ENCODE measurements at regions not wholly inside any gene's neighbourhood (a gene's known extent, or its start where the extent isn't known, plus 50 kb on each side); places are given as distances from the start of the nearest gene placed in this dataset.

DNA sequence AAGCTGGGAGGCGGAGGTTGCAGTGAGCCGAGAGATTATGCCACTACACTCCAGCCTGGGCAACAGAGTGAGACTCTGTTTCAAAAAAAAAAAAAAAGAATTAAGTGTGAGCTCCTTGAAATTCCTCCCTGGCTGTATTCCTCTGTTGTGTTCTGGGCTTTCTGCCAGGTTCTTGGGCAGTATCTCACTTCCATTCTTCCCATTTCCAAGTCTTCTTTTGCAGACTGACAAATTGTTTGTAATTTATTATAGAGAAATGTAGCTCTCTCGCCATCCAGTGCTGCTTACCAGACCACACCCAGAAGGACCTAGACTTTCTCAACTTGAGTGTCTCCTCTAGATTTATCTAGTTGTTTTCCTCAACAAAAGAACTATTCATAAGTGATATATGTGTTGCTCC, 105.0 kb upstream of the ADGRL2 start:
- Histone ChIP-seq H3K36me3 (ENCODE audit: low read depth) (no peaks in the 10 kb centered on the region), H3K4me2 (ENCODE audit: unreplicated experiment) (peak overlapping the region; percentile 16), H4K20me1 (ENCODE audit: insufficient read depth) (no peaks in the 10 kb centered on the region), H3K9me2 (ENCODE audit: insufficient read depth) (no peaks in the 10 kb centered on the region), H3K9me3 (ENCODE audit: low read depth) (no peaks in the 10 kb centered on the region), H3K27me3 (replicated peaks; ENCODE audit: insufficient read depth) (no peaks in the 10 kb centered on the region), H3K4me1 (ENCODE audit: insufficient read depth) (peaks cover 39% of the 10 kb centered on the region), H3F3A (ENCODE audit: insufficient read depth) (peaks cover 11% of the 10 kb centered on the region; the same call in 1 of the 2 replicates), H3K79me2 (ENCODE audit: insufficient read depth) (no peaks in the 10 kb centered on the region), H2AFZ (peak overlapping the region; percentile 54), H3K9ac (no peak overlapping the region), H3K27ac (peak overlapping the region; percentile 27), H3K4me3 (no peak overlapping the region)
- in situ Hi-C loops (cut with MboI) = no loop called here
- TF ChIP-seq EZH2 (IDR thresholded peaks at IDR 0.05; ENCODE audit: insufficient read depth, poor library complexity, severe bottlenecking) = no peak
- TF ChIP-seq EZH2phosphoT487 (IDR thresholded peaks at IDR 0.05; ENCODE audit: insufficient read depth, low read depth) = no peak
- peak; percentile 74 for DNase-seq
- 12 to 23% methylated on average over 3 of the region's 3 CpGs for WGBS, 2 experiments (ENCODE audit: low coverage in 1 of 2, low lambda C conversion rate in 2 of 2, missing lambda C conversion rate in 2 of 2)

DNA sequence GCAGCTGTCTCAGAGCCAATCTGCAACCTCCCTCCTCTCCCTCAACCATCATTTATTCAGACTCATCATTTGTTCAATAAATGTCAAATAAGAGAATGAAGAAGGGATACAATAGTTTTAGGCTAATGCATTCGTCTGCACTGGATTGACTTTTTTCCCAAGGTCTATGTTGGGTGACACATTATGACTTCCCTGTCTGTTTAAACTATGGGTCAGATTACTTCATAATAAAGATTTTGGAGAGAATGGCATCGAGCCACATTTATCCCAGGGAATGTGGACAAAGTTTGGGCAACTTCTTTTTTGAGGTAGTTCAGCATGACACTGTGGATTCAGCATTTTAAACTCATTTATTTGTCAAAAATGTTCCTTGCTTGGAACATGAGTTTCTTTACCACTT, 107.4 kb upstream of the ADGRL2 start:
- Histone ChIP-seq H3F3A (ENCODE audit: insufficient read depth) (peaks cover 30% of the 10 kb centered on the region), H3K9me3 (ENCODE audit: low read depth) (no peaks in the 10 kb centered on the region), H3K36me3 (ENCODE audit: low read depth) (no peaks in the 10 kb centered on the region), H3K27ac (no peak overlapping the region), H3K9ac (no peak overlapping the region), H3K4me2 (ENCODE audit: unreplicated experiment) (no peak overlapping the region), H3K4me3 (no peak overlapping the region), H3K9me2 (ENCODE audit: insufficient read depth) (no peaks in the 10 kb centered on the region), H3K27me3 (replicated peaks; ENCODE audit: insufficient read depth) (no peaks in the 10 kb centered on the region), H3K79me2 (ENCODE audit: insufficient read depth) (no peaks in the 10 kb centered on the region), H3K4me1 (ENCODE audit: insufficient read depth) (peaks cover 43% of the 10 kb centered on the region), H2AFZ (0 out of 2 replicates have a peak overlapping the region, but pooled peaks have one; percentile 5), H4K20me1 (ENCODE audit: insufficient read depth) (no peaks in the 10 kb centered on the region)
- 69 to 77% methylated on average over 2 of the region's 2 CpGs for WGBS, 2 experiments (ENCODE audit: low coverage in 1 of 2, low lambda C conversion rate in 2 of 2, missing lambda C conversion rate in 2 of 2)
- in situ Hi-C loops (cut with MboI) = no loop called here
- DNase-seq = no peak
- no peak for TF ChIP-seq EZH2phosphoT487 (IDR thresholded peaks at IDR 0.05; ENCODE audit: insufficient read depth, low read depth)
- no peak for TF ChIP-seq EZH2 (IDR thresholded peaks at IDR 0.05; ENCODE audit: insufficient read depth, poor library complexity, severe bottlenecking)

DNA sequence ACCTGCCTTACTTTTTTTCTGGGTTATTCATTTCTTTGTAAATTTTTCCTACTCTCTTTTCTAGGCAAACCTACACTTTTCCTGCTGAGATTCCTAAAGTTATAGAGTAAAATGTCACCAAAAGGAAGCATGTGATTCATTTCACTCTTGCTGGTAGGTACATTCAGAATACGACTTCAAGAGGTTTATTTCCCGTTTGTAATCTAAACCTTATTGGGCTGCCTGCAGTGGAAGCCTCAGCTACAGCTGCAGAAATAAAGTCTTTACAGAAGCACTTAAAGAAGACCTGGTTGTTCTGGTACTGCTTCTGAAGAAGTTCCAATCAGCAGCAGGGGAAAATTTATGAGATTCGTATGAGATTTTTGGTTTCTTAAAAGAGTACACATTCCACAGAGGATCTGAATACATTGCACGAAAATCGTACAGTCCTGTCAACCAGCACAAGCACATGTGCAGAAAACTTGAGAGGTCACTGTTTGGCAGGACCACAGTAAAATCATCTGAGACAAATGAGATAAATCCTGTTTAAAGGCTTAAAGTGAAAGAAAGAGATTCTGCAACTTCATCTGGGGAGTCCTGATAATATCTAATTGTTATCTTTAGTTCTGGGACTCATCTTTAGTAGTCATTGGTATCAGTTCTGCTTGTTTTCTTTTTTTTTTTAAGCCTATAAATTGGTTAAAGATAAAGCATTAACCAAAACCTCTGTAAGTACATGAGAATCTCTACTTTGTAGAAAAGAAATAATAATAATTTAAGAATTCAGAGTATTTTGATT, 109.9 kb upstream of the ADGRL2 start:
- Histone ChIP-seq H3K36me3 (ENCODE audit: low read depth) (no peaks in the 10 kb centered on the region), H3K4me1 (ENCODE audit: insufficient read depth) (peaks cover 39% of the 10 kb centered on the region), H4K20me1 (ENCODE audit: insufficient read depth) (no peaks in the 10 kb centered on the region), H3F3A (ENCODE audit: insufficient read depth) (peaks cover 26% of the 10 kb centered on the region), H3K79me2 (ENCODE audit: insufficient read depth) (no peaks in the 10 kb centered on the region), H3K4me2 (ENCODE audit: unreplicated experiment) (peak overlapping the region; percentile 71), H3K27ac (peak overlapping the region; percentile 72), H2AFZ (peak overlapping the region; percentile 71), H3K4me3 (peak overlapping the region; percentile 42), H3K9ac (no peak overlapping the region), H3K9me3 (ENCODE audit: low read depth) (no peaks in the 10 kb centered on the region), H3K27me3 (replicated peaks; ENCODE audit: insufficient read depth) (no peaks in the 10 kb centered on the region), H3K9me2 (ENCODE audit: insufficient read depth) (no peaks in the 10 kb centered on the region)
- no peak for TF ChIP-seq EZH2phosphoT487 (IDR thresholded peaks at IDR 0.05; ENCODE audit: insufficient read depth, low read depth)
- TF ChIP-seq EZH2 (IDR thresholded peaks at IDR 0.05; ENCODE audit: insufficient read depth, poor library complexity, severe bottlenecking) = no peak
- 3 to 7% methylated on average over 5 of the region's 5 CpGs for WGBS, 2 experiments (ENCODE audit: low coverage in 1 of 2, low lambda C conversion rate in 2 of 2, missing lambda C conversion rate in 2 of 2)
- peak; percentile 39 for DNase-seq
- in situ Hi-C loops (cut with MboI) = no loop called here

DNA sequence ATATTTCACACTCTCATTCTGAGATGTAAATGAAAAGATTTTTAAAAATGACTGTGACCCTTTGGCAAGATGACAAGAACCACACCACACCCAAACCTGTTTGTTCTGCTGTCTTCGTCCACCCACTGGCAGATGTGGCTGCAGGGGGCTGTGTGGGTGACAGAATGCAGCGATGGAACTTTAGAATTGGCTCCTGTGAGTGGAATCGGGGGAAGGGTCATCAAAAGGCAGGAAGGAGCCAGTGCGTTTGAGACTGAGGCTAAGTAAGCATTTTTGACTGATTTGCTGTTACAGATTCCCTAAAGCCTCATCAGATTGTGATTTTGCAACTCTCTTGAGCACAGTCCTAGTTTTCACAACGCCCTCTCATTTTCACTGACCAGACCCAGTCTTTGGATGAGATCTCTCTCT, 111.2 kb upstream of the ADGRL2 start:
- 1 to 3% methylated on average over 5 of the region's 5 CpGs for WGBS, 2 experiments (ENCODE audit: low coverage in 1 of 2, low lambda C conversion rate in 2 of 2, missing lambda C conversion rate in 2 of 2)
- peak; percentile 91 for DNase-seq
- peak overlapping the region; percentile 19 for H3K9ac ChIP-seq
- H3K4me1 ChIP-seq (ENCODE audit: insufficient read depth) = peaks cover 33% of the 10 kb centered on the region
- H3K4me2 ChIP-seq (ENCODE audit: unreplicated experiment) = peak overlapping the region; percentile 71
- no peak for TF ChIP-seq EZH2phosphoT487 (IDR thresholded peaks at IDR 0.05; ENCODE audit: insufficient read depth, low read depth)
- no peak for TF ChIP-seq EZH2 (IDR thresholded peaks at IDR 0.05; ENCODE audit: insufficient read depth, poor library complexity, severe bottlenecking)
- peak overlapping the region; percentile 38 for H3K4me3 ChIP-seq
- H3K27ac ChIP-seq = peak overlapping the region; percentile 72
- H3F3A ChIP-seq (ENCODE audit: insufficient read depth) = peaks cover 23% of the 10 kb centered on the region
- H3K36me3 ChIP-seq (ENCODE audit: low read depth) = no peaks in the 10 kb centered on the region
- no peaks in the 10 kb centered on the region for H3K9me3 ChIP-seq (ENCODE audit: low read depth)
- H3K79me2 ChIP-seq (ENCODE audit: insufficient read depth) = no peaks in the 10 kb centered on the region
- H3K27me3 ChIP-seq (replicated peaks; ENCODE audit: insufficient read depth) = no peaks in the 10 kb centered on the region
- peak overlapping the region; percentile 36 for H2AFZ ChIP-seq
- no peaks in the 10 kb centered on the region for H3K9me2 ChIP-seq (ENCODE audit: insufficient read depth)
- H4K20me1 ChIP-seq (ENCODE audit: insufficient read depth) = no peaks in the 10 kb centered on the region
- in situ Hi-C loops (cut with MboI) = no loop called here

All from GM23248 (cell line).